ENCODE measurements at regions not wholly inside any gene's neighbourhood (a gene's known extent, or its start where the extent isn't known, plus 50 kb on each side); places are given as distances from the start of the nearest gene placed in this dataset.
"Not testable (repeated sequence)": the region's sequence is repeated elsewhere in the genome, so short reads cannot be mapped to it uniquely, and the experiment has no call there.

DNA sequence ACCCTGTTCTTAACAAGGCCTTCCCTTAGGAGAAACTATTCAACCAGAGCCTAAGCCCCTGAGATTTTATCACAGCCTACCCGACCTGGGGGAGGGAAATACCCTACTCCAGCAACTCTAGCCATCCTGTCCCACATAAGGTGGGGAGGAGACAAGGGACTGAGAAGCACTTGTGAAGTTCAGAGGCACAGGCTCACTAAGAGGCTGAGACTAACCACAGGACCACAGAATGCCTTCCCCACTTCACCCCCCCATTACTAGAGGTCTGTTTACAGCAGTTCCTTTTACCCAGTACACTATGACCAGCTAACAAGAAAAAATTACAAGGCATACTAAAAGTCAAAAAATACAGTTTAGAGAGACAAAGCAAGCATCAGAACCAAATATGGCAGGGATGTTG, 86.8 kb downstream of the TEX35 start:
- Histone ChIP-seq H3K9me3 (ENCODE audit: control insufficient read depth in 1 of 2, low read length in 2 of 2) (no peaks in the 10 kb centered on the region), H3K27me3 (ENCODE audit: control insufficient read depth in 1 of 2, insufficient read depth in 2 of 2, low read length in 2 of 2) (no peaks in the 10 kb centered on the region), H3K4me3 (ENCODE audit: low read depth in 1 of 2, low read length in 2 of 2) (no peak overlapping the region), H3K9ac (ENCODE audit: low read depth in 1 of 2, low read length in 2 of 2) (no peak overlapping the region), H3K36me3 (ENCODE audit: control insufficient read depth in 1 of 2, insufficient read depth in 2 of 2, low read length in 2 of 2) (no peaks in the 10 kb centered on the region), H3K27ac (ENCODE audit: low read depth, low read length) (no peak overlapping the region), H3K4me1 (ENCODE audit: control insufficient read depth in 1 of 2, insufficient read depth in 2 of 2, low read length in 2 of 2) (no peaks in the 10 kb centered on the region)

GRCh38 chr1:178603926-178604325, 91.0 kb downstream of the TEX35 start:
- H3K4me3 ChIP-seq (ENCODE audit: low read depth in 1 of 2, low read length in 2 of 2), result no peak overlapping the region
- no peaks in the 10 kb centered on the region for H3K9me3 ChIP-seq (ENCODE audit: control insufficient read depth in 1 of 2, low read length in 2 of 2)
- H3K9ac ChIP-seq (ENCODE audit: low read depth in 1 of 2, low read length in 2 of 2), result no peak overlapping the region
- no peaks in the 10 kb centered on the region for H3K36me3 ChIP-seq (ENCODE audit: control insufficient read depth in 1 of 2, insufficient read depth in 2 of 2, low read length in 2 of 2)
- H3K27ac ChIP-seq (ENCODE audit: low read depth, low read length), result no peak overlapping the region
- H3K27me3 ChIP-seq (ENCODE audit: control insufficient read depth in 1 of 2, insufficient read depth in 2 of 2, low read length in 2 of 2), result no peaks in the 10 kb centered on the region
- peaks cover 5 to 6% of the 10 kb centered on the region in 2 donors for H3K4me1 ChIP-seq (ENCODE audit: control insufficient read depth in 1 of 2, insufficient read depth in 2 of 2, low read length in 2 of 2)

- Histone ChIP-seq H3K9me3 (ENCODE audit: control insufficient read depth in 1 of 2, low read length in 2 of 2) (no peaks in the 10 kb centered on the region), H3K9ac (ENCODE audit: low read depth in 1 of 2, low read length in 2 of 2) (no peak overlapping the region), H3K27ac (ENCODE audit: low read depth, low read length) (no peak overlapping the region), H3K4me1 (ENCODE audit: control insufficient read depth in 1 of 2, insufficient read depth in 2 of 2, low read length in 2 of 2) (peaks cover 5 to 8% of the 10 kb centered on the region in 2 donors), H3K4me3 (ENCODE audit: low read depth in 1 of 2, low read length in 2 of 2) (no peak overlapping the region), H3K27me3 (ENCODE audit: control insufficient read depth in 1 of 2, insufficient read depth in 2 of 2, low read length in 2 of 2) (no peaks in the 10 kb centered on the region), H3K36me3 (ENCODE audit: control insufficient read depth in 1 of 2, insufficient read depth in 2 of 2, low read length in 2 of 2) (no peaks in the 10 kb centered on the region)
Measured at GRCh38 chr1:178606839-178607238, 93.9 kb downstream of the TEX35 start.

DNA sequence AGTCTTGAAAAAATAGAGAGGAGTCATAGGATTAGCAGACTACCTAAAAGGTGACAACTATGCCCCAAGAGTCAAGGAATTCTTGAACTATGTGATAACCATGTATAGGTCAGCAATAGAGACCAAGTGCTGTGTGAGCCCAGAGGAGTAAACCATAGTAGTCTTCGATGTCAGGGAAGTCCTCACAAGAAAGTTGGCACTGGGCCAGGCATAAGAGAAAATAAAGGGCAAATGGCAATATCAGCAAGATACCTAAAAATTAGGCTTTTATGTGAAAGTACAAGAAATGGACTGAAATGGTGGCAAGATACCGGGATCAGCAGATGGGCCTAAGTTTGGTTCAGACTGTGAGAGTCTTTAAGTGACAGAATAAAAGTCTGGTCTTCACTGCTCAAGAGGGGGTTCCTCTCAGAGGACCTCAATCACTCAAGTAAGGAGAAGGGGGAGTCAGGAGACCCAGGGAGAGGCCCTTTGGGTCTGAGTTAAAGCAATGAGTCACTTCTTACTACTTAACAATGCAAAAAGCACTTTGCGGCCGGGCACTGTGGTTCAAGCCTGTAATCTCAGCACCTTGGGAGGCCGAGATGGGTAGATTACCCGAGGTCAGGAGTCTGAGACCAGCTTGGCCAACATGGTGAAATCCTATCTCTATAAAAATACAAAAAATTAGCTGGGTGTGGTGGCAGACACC, 95.0 kb downstream of the TEX35 start:
- H3K27ac ChIP-seq (ENCODE audit: low read depth, low read length), result no peak overlapping the region
- H3K9ac ChIP-seq (ENCODE audit: low read depth in 1 of 2, low read length in 2 of 2), result no peak overlapping the region
- H3K4me3 ChIP-seq (ENCODE audit: low read depth in 1 of 2, low read length in 2 of 2), result no peak overlapping the region
- H3K9me3 ChIP-seq (ENCODE audit: control insufficient read depth in 1 of 2, low read length in 2 of 2), result no peaks in the 10 kb centered on the region
- no peaks in the 10 kb centered on the region for H3K36me3 ChIP-seq (ENCODE audit: control insufficient read depth in 1 of 2, insufficient read depth in 2 of 2, low read length in 2 of 2)
- no peaks in the 10 kb centered on the region for H3K27me3 ChIP-seq (ENCODE audit: control insufficient read depth in 1 of 2, insufficient read depth in 2 of 2, low read length in 2 of 2)
- H3K4me1 ChIP-seq (ENCODE audit: control insufficient read depth in 1 of 2, insufficient read depth in 2 of 2, low read length in 2 of 2), result peaks cover 5 to 8% of the 10 kb centered on the region in 2 donors

DNA sequence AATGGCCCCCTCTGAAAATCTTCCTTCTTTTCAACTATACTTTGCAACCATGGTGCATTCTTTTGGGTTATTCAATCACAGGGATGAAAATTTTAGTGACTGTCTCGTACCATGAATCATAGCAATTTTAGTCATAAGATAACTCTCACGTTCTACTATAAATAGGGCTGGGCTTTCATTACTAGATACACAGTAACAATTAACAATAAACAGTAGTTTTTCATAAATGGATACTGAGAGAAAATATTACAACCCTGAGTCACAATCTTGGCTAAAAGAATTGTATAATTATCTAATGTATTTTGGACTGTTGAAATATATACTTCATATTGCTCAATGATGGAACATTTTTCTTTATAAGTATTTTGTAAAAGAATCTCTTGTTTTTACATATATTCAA, 96.1 kb downstream of the TEX35 start:
- Histone ChIP-seq H3K36me3 (ENCODE audit: control insufficient read depth in 1 of 2, insufficient read depth in 2 of 2, low read length in 2 of 2) (no peaks in the 10 kb centered on the region), H3K27ac (ENCODE audit: low read depth, low read length) (no peak overlapping the region), H3K27me3 (ENCODE audit: control insufficient read depth in 1 of 2, insufficient read depth in 2 of 2, low read length in 2 of 2) (no peaks in the 10 kb centered on the region), H3K9ac (ENCODE audit: low read depth in 1 of 2, low read length in 2 of 2) (no peak overlapping the region), H3K4me3 (ENCODE audit: low read depth in 1 of 2, low read length in 2 of 2) (no peak overlapping the region), H3K9me3 (ENCODE audit: control insufficient read depth in 1 of 2, low read length in 2 of 2) (no peaks in the 10 kb centered on the region), H3K4me1 (ENCODE audit: control insufficient read depth in 1 of 2, insufficient read depth in 2 of 2, low read length in 2 of 2) (peaks cover 5 to 8% of the 10 kb centered on the region in 2 donors)

- H3K36me3 ChIP-seq (ENCODE audit: control insufficient read depth in 1 of 2, insufficient read depth in 2 of 2, low read length in 2 of 2); H3K9ac ChIP-seq (ENCODE audit: low read depth in 1 of 2, low read length in 2 of 2); H3K27me3 ChIP-seq (ENCODE audit: control insufficient read depth in 1 of 2, insufficient read depth in 2 of 2, low read length in 2 of 2); H3K4me1 ChIP-seq (ENCODE audit: control insufficient read depth in 1 of 2, insufficient read depth in 2 of 2, low read length in 2 of 2); H3K4me3 ChIP-seq (ENCODE audit: low read depth in 1 of 2, low read length in 2 of 2); H3K9me3 ChIP-seq (ENCODE audit: control insufficient read depth in 1 of 2, low read length in 2 of 2); H3K27ac ChIP-seq (ENCODE audit: low read depth, low read length): not testable (repeated sequence)
Measured at GRCh38 chr1:178610690-178611410, 97.9 kb downstream of the TEX35 start.

DNA sequence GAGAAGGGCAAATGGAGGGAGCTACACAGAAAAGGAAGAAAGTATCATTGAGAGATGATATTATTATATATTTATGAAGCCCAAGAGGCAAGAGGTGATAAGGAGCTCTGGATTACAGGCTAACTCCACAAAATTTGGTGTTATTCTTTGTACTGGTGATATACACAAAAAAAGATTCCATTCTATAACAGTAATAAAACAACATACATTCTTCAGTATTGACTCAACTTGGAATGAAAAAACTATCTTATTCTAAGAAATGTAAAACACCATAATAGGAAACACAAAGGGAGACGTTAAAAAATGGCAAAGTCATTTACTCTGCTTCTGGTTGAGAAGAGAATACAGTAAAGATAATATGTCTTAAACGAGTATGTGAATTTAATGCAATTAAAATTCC, 99.4 kb downstream of the TEX35 start:
- Histone ChIP-seq H3K27me3 (ENCODE audit: control insufficient read depth in 1 of 2, insufficient read depth in 2 of 2, low read length in 2 of 2) (no peaks in the 10 kb centered on the region), H3K27ac (ENCODE audit: low read depth, low read length) (no peak overlapping the region), H3K4me1 (ENCODE audit: control insufficient read depth in 1 of 2, insufficient read depth in 2 of 2, low read length in 2 of 2) (peaks cover 5 to 8% of the 10 kb centered on the region in 2 donors), H3K9ac (ENCODE audit: low read depth in 1 of 2, low read length in 2 of 2) (no peak overlapping the region), H3K9me3 (ENCODE audit: control insufficient read depth in 1 of 2, low read length in 2 of 2) (no peaks in the 10 kb centered on the region), H3K4me3 (ENCODE audit: low read depth in 1 of 2, low read length in 2 of 2) (no peak overlapping the region), H3K36me3 (ENCODE audit: control insufficient read depth in 1 of 2, insufficient read depth in 2 of 2, low read length in 2 of 2) (no peaks in the 10 kb centered on the region)

DNA sequence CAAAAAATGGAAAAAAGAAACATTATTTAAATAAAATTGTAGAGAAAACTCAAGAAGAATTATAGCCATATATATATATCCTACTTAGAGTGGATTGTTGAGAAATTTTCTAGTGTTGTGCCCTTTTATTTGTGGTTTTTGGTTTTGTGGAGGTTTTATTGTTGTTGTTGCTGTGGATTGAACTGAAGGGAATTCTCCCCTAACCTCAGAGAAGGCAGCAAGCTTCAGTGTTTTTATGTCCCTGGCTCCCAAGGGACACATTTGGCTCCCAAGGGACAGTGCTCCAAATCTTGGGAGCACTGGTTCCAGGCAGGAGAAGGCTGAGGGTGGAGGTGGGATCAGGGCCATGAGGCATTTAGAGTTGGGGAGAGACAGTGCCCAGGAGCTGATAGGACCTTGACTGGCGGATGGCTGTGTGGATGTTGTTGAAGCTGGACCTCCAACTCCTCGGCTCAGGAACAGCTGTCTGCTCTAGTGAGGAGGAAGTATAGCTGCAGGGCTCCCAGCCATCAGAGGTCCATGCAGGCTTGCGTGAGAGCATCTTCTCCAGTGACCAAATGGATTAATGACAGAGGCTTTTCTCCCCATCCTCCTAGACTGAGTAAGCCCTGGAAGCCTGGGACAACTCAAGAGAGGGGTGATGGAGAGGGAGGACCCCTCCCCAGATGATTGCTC, 100.5 kb downstream of the TEX35 start:
- Histone ChIP-seq H3K9me3 (ENCODE audit: control insufficient read depth in 1 of 2, low read length in 2 of 2) (no peaks in the 10 kb centered on the region), H3K27me3 (ENCODE audit: control insufficient read depth in 1 of 2, insufficient read depth in 2 of 2, low read length in 2 of 2) (no peaks in the 10 kb centered on the region), H3K4me1 (ENCODE audit: control insufficient read depth in 1 of 2, insufficient read depth in 2 of 2, low read length in 2 of 2) (peaks cover 5 to 7% of the 10 kb centered on the region in 2 donors), H3K9ac (ENCODE audit: low read depth in 1 of 2, low read length in 2 of 2) (no peak overlapping the region), H3K36me3 (ENCODE audit: control insufficient read depth in 1 of 2, insufficient read depth in 2 of 2, low read length in 2 of 2) (no peaks in the 10 kb centered on the region), H3K27ac (ENCODE audit: low read depth, low read length) (no peak overlapping the region), H3K4me3 (ENCODE audit: low read depth in 1 of 2, low read length in 2 of 2) (no peak overlapping the region)

- Histone ChIP-seq H3K27ac (ENCODE audit: low read depth, low read length) (no peak overlapping the region), H3K36me3 (ENCODE audit: control insufficient read depth in 1 of 2, insufficient read depth in 2 of 2, low read length in 2 of 2) (no peaks in the 10 kb centered on the region), H3K4me3 (ENCODE audit: low read depth in 1 of 2, low read length in 2 of 2) (no peak overlapping the region), H3K9ac (ENCODE audit: low read depth in 1 of 2, low read length in 2 of 2) (no peak overlapping the region), H3K27me3 (ENCODE audit: control insufficient read depth in 1 of 2, insufficient read depth in 2 of 2, low read length in 2 of 2) (no peaks in the 10 kb centered on the region), H3K9me3 (ENCODE audit: control insufficient read depth in 1 of 2, low read length in 2 of 2) (no peaks in the 10 kb centered on the region), H3K4me1 (ENCODE audit: control insufficient read depth in 1 of 2, insufficient read depth in 2 of 2, low read length in 2 of 2) (no peaks in the 10 kb centered on the region)
Measured at GRCh38 chr1:178614286-178614685, 101.4 kb downstream of the TEX35 start.

All from duodenal mucosa (tissue), 2 donors.